ENCODE measurements at regions not wholly inside any gene's neighbourhood (a gene's known extent, or its start where the extent isn't known, plus 50 kb on each side); places are given as distances from the start of the nearest gene placed in this dataset.
"Not testable (repeated sequence)": the region's sequence is repeated elsewhere in the genome, so short reads cannot be mapped to it uniquely, and the experiment has no call there.

- DNase-seq (ENCODE audit: low read depth in 4 of 4, low spot score in 3 of 4), result no peak
Observed at GRCh38 chr13:40026174-40026585, 370.7 kb downstream of the COG6 start.

- no peak for DNase-seq (ENCODE audit: low read depth in 4 of 4, low spot score in 3 of 4)
Observed at GRCh38 chr13:40026741-40027140, 371.3 kb downstream of the COG6 start.

GRCh38 chr13:40028446-40028845 is 373.0 kb downstream of the COG6 start:
- no peak for DNase-seq (ENCODE audit: low read depth in 4 of 4, low spot score in 3 of 4)

DNA sequence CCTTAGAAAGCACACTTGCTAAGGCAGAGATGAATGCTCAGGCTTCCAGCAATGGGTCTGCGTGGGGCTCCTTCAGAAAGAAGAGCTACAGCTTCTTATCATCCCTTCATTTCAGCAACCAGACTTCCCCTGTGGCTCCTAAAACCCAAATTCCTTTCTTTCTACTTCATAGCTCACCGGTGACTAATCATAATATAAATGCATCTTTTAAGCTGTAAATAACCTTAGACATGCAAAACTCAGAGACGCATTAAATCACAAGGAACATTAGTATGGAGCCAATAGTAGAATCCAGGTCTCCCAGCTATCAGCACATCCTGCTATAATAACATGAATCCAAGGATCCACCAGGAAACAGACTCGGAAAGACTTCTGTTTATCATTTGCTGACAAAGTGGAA is 375.6 kb downstream of the COG6 start:
- no peak for DNase-seq (ENCODE audit: low read depth in 4 of 4, low spot score in 3 of 4)

DNA sequence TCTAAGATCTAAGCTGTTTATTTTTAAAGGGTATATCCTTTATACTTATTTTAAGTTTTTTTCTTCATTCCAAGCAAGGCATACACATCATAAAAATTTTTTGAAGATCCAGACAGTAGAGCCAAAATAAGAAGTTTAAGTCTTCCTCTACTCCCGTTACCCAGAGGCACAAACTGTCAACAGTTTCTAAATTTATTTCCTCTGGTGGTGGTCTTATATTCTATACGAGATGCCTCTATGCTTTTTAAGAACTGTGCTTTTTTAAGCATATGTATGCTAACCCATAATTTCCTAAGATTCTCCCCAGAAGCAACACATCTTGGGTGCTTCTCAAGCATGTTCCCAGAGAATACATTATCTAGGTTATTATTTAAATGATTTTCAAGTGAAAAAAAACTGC is 383.6 kb downstream of the COG6 start:
- DNase-seq (ENCODE audit: low read depth in 4 of 4, low spot score in 3 of 4), result no peak

GRCh38 chr13:40042991-40043390 is 387.5 kb downstream of the COG6 start:
- no peak for DNase-seq (ENCODE audit: low read depth in 4 of 4, low spot score in 3 of 4)

DNA sequence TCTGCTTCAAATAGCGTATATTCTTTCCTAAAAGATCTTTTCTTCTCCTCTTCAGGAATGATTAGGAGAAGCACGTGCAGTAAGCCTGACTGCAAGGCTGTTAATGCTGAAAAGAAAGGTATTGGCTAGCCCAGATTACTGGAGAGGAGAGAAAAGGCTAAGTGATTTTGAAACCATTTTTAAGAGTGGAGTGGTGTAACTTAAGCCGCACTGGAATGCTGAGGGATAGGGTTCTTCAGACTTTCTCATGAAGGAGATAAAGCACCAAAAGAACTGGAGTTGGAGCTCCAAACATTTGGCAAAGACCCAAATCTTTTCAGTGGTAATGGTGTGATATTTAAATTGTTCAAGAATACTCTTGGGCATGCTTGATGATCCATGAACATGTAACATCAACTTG is 388.3 kb downstream of the COG6 start:
- DNase-seq (ENCODE audit: low read depth in 4 of 4, low spot score in 3 of 4), result no peak

DNA sequence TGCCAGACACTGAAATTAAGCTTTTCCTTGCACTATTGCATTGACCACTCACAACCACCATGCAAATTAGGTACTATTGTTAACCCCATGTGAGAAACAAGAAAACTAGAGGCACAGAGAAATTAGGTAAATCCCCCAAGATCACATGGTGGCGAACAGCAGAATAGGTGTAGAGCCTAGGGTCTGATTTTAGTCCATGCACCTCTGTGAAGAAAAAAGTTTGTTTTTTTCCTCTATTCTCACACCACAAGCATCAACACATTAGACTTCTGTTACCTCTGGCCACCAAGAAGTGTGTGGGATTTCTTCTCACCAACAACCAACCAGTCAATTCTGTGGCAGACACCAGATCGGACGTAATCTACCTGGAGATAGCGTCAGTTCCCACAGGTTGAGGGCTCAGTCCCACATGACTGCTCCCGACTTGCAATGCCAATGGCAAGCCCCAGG is 391.9 kb downstream of the COG6 start:
- no peak for DNase-seq (ENCODE audit: low read depth in 4 of 4, low spot score in 3 of 4)

GRCh38 chr13:40048551-40048950 is 393.1 kb downstream of the COG6 start:
- DNase-seq (ENCODE audit: low read depth in 4 of 4, low spot score in 3 of 4), result no peak

DNA sequence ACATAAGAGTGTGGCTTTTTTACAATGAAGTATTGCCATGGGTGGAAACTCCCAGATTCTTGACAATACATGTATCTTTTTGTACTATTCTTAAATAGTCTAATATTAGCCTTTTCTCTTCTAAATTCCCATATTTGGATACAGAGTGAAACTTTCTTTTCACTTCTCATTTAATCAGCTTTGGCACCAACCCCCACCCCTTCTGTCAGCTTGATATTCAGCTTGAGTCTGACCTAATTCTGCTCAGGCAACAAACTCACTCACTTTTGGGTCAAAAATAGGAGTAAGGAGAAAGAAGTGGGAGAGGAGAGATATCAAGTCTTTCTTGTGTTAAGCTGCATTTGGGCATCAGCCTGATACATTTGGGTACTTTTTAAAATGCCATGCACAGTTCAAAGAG is 397.5 kb downstream of the COG6 start:
- DNase-seq (ENCODE audit: low read depth in 4 of 4, low spot score in 3 of 4), result no peak

DNA sequence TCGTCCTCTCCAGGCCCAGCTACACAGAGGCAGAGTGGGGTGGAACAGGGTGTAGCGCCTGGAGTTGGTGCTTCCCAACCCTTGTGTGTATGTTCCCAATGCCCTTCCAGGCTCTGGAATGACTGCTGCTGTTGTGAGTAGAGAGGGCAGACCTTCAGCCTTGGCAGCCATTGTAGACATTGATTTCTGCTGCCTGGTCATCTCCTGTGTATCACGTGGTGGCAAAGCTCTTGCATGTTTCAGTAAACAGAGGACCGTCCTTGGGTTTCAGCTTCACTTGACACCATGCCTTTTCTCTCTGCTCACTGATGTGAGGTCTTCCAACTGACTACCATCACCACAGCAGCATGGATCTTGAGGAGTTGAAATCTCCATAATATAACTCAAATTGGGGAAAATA is 397.9 kb downstream of the COG6 start:
- DNase-seq (ENCODE audit: low read depth in 4 of 4, low spot score in 3 of 4), result no peak

- not testable (repeated sequence) for DNase-seq (ENCODE audit: low read depth in 4 of 4, low spot score in 3 of 4)
Observed at GRCh38 chr13:40054422-40054821, 399.0 kb downstream of the COG6 start.

DNA sequence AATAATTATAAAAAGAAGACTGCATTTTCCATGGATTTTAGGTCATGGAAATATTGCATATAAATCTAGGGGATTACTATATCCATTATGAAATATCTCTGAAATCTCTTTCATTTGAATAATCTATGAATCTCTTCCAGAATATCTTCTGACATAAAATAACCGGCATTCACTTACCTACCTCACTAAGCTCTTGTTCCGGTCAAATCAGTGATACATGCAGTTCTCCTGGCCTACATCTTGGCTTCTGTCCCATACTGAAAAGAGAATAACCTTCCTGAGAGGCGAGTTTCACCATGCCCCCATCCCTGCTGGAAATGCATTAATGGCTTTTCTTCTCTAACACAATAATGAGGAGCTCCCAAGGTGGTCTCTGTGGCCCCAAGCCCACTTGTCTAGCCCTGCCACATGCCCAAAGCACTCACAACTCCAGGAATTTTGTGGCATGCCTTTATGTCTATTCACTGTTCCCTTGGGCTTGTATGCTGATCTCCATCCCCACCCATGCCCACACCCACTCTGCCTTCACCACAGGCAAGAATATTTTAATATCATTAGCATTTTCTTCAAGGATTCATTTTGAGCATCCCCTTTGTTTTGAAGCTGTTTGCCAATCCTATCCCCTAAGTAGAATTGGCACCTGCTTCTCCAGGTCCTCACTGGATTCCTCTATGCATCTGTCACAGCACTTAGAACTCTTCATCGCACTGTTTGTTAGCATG is 401.6 kb downstream of the COG6 start:
- no peak for DNase-seq (ENCODE audit: low read depth in 4 of 4, low spot score in 3 of 4)

DNA sequence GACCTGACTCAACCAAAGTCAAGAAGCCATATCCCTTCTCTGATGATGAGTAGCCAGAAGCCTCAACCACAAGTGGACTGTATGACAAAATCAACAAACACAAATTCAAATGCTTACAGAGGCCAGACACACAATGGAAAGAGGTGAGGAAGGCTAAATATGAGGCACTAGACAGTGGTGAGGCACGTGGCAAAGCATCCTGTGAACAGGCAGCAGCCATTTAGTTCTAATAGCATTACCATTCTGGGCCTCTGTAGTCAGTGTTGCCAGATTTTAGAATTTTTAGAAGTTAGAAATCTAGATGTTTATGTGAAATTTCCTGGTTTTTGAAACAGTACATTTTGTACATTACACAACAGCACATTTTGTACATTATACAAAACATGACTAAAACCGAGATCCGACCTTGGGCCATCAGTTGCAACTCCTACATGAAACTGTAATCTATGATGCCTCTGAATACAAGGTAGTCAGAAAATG is 403.3 kb downstream of the COG6 start:
- DNase-seq (ENCODE audit: low read depth in 4 of 4, low spot score in 3 of 4), result no peak

- DNase-seq (ENCODE audit: low read depth in 4 of 4, low spot score in 3 of 4), result no peak
Observed at GRCh38 chr13:40059540-40060232, 404.2 kb downstream of the COG6 start.

GRCh38 chr13:40060296-40061007 is 405.0 kb downstream of the COG6 start:
- no peak for DNase-seq (ENCODE audit: low read depth in 4 of 4, low spot score in 3 of 4)

GRCh38 chr13:40061466-40062450 is 406.3 kb downstream of the COG6 start:
- no peak for DNase-seq (ENCODE audit: low read depth in 4 of 4, low spot score in 3 of 4)

DNA sequence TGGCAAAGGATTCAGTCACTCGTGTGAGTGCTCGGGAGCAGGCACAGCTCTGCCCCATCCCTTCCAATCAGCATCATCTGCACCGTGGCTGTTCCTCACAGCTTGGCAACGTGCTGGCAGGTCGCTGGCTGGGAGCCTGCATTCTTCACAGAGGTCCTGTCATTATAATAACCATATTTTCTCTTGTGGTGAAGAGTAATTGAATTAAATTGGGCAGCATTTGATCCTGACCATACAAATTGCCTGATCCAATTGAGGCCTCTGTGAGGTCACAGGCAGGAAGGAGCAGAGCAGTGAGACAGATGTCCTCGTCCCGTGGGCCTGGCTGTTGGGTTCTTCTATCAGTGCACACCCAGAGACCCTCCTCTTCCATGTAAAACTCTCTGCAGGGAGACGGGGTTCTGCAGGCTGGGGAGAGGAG is 407.8 kb downstream of the COG6 start:
- DNase-seq (ENCODE audit: low read depth in 4 of 4, low spot score in 3 of 4), result no peak

DNA sequence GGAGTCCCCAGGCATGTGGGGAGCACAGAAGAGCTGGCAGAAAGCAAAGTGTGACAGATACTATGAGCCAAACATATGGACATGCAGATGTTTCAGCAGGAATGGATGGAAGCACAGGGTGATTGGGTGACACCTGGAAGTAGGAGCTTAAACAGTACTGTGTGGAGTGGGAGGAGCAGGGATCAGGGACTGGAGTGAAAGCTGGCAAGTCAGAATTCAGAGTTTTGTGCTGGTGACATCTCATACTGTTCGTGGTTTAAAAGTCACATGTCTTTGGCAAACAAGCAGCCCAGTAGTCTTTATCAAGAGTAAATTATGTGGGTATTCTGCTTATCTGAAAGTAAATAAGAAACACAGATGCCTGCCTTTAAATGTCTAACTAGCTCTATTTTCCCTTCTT is 408.2 kb downstream of the COG6 start:
- DNase-seq (ENCODE audit: low read depth in 4 of 4, low spot score in 3 of 4), result no peak

Data from right renal pelvis (tissue), 4 donors.